ENCODE measurements at regions not wholly inside any gene's neighbourhood (a gene's known extent, or its start where the extent isn't known, plus 50 kb on each side); places are given as distances from the start of the nearest gene placed in this dataset.
"Not testable (repeated sequence)": the region's sequence is repeated elsewhere in the genome, so short reads cannot be mapped to it uniquely, and the experiment has no call there.

DNA sequence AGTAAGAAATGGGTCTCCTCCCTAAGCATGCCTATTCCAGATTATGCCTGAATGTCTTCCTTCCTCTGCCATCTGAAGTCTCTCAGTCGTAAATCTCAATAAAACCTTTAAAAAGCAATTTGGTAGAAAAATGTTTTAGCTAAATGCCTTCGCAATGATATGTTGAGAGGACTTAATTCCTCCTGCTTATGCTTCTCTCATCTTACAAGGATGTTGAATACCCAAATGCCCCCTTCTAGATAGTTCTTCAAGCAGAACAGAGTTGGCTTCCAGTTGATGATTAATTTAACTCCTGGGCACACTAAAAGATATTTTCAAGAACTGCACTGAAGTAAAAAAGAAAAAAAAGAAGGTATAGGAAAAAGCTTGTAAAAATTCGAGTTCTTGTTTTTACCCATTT is 275.0 kb upstream of the SPTLC3 start:
- no peak for DNase-seq (ENCODE audit: low read depth in 2 of 2)

DNA sequence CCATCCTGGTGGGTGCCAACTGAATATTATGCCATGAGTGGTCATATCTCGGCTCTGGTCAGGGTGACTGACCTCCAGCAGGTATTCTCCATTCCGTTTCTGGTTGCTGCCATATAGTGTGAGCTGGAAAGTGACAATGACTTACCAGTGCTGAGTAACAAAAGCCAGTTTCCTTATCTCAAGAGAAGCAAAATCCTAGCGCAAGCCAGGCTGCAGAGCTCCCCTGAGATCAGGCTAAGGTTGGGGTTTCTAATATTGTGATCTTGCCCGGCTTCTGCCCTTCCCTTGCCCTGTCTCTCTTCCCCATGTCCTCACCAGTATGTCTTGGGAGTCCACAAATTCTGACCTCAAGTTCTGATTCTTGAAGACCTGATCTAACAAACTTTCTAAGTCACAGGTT is 271.3 kb upstream of the SPTLC3 start:
- no peak for DNase-seq (ENCODE audit: low read depth in 2 of 2)

DNA sequence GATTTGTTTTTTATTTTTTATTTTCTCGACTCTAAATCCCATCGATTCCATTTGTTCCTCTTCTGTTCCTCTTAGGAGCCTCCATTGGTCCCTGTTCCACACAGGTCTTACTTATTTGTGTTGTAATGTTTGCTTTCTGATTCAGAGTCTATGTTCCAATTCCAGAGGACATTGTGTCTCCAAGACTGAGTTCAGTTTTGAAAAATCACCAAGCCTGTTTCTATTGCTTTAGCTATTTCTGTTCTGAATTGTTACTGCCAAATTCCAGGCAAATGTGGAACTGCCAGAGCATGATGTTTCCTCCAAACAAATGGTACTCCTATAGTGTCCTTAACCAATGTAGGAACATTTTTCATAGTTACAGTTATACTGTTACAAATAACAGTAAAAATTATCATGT is 270.9 kb upstream of the SPTLC3 start:
- no peak for DNase-seq (ENCODE audit: low read depth in 2 of 2)

DNA sequence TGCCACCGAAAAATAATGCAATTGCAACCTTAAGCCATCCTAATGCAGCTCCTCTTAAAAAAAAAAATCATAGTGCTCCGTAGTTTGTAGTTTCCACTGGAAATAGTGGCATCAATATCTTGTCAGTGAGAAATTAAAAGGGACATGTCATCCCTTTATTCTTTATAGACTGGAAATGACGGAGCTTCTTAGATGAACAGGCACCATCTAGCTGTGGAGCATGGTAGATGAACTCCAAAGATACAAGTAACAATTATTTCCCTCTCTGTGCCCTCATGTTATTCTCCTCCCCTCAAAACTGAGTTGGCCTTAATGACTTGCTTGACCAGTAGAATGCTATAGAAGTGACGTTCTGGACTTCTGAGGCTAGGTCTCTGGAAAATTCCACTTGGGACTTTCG is 268.1 kb upstream of the SPTLC3 start:
- no peak for DNase-seq (ENCODE audit: low read depth in 2 of 2)

DNA sequence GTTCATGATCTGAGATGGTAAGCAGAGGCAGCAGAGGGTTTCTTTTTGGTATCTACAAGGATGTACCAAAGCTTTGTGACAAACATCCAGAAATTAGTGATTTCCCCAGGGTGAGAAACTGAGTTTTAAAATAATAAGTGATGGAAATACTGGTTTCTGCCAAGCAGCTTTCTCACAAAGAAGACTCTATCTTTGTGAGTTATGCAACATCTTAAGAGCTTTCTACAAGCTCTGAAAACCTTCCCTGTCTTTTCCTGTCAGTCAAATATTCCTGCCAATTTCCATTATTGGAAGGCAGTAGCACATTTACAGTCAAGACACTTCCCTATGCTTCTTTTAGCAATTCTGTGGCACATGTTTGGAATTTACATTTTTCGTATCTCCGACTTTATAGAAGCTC is 264.7 kb upstream of the SPTLC3 start:
- no peak for DNase-seq (ENCODE audit: low read depth in 2 of 2)

DNA sequence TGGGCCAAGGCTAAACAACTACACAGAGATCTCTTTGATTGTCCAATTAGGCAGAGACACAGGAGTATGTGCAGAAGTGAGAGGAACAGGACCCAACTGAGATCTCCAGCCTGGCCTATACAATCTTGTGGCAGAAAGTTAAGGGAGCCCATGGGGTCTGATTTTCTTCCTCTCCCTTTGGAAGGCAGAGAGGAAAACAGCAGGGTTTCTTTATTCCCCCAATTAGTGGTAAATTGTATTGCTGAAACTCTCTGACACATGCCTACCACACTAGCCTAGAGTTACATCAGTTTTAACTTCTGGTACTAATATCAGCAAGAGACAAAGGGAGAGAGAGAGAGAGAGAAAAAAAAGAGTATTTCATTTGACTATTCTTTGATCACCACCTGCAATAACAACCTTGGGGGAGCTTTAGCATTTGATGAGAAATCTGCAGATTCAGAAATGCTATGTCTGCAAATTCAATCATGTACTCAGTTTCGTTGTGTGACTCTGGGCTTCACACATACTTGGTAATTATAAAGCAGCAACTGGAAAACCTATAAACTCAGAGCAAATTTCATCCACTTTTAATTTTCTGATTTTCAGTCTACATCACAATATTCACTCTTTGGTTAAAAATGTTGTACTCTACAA is 260.3 kb upstream of the SPTLC3 start:
- DNase-seq (ENCODE audit: low read depth in 2 of 2): no peak

DNA sequence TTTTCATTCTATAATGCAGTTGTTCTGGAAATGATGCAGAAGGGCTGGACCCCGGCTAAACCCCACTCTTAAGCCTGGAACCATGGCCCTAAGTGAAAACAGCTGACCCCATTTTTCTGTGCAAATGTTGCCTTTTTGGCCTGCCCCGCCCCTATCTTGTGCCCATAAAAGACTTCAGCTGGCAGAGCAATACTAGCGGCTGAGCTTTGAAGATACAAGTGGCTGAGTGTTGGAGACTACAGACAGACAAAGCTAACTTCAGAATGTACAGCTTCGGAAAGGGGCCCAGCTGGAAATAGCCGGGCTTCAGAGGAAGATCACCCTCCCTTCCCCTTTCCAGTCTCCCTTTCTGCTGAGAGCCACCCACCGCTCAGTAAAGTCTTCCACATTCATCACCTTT is 258.6 kb upstream of the SPTLC3 start:
- no peak for DNase-seq (ENCODE audit: low read depth in 2 of 2)

DNA sequence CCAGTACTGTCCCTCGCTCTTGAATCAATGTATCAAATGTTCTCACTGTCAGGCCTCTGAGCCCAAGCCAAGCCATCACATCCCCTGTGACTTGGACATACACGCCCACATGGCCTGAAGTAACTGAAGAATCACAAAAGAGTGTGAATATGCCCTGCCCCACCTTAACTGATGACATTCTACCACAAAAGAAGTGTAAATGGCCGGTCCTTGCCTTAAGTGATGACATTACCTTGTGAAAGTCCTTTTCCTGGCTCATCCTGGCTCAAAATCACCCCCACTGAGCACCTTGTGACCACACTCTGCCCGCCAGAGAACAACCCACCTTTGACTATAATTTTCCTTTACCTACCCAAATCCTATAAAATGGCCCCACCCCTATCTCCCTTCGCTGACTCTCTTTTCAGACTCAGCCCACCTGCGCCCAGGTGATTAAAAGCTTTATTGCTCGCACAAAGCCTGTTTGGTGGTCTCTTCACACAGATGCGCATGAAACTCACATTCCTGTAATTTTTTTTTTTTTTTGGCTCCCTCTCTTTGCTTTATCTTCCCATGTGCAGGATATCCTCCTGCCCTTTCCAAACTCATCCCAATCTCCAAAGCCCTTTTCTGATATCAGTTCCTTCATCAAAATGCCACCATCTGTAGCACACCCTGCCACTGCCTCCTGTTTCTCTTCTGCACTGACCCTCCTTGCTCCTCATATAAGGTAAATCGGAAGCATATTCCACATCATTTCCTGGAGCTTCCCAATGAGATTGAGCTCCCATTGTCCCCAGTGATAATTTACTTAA is 255.7 kb upstream of the SPTLC3 start:
- not testable (repeated sequence) for DNase-seq (ENCODE audit: low read depth in 2 of 2)

DNA sequence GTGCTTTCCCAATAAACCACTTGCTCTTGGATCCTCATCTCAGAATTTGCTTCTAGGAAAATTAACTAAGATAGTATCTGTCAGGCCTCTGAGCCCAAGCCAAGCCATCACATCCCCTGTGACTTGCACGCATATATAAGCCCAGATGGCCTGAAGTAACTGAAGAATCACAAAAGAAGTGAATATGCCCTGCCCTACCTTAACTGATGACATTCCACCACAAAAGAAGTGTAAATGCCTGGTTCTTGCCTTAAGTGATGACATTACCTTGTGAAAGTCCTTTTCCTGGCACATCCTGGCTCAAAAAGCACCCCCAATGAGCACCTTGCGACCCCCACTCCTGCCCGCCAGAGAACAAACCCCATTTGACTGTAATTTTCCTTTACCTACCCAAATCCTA is 255.0 kb upstream of the SPTLC3 start:
- not testable (repeated sequence) for DNase-seq (ENCODE audit: low read depth in 2 of 2)

DNA sequence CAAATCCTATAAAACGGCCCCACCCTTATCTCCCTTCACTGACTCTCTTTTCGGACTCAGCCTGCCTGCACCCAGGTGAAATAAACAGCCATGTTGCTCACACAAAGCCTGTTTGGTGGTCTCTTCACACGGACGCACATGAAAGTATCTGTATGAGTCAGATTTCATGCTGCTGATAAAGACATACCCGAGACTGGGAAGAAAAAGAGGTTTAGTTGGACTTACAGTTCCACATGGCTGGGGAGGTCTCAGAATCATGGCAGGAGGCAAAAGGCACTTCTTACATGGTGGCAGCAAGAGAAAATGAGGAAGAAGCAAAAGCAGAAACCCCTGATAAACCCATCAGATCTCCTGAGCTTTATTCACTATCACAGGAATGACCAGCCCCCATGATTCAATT is 249.3 kb upstream of the SPTLC3 start:
- DNase-seq (ENCODE audit: low read depth in 2 of 2): not testable (repeated sequence)

DNA sequence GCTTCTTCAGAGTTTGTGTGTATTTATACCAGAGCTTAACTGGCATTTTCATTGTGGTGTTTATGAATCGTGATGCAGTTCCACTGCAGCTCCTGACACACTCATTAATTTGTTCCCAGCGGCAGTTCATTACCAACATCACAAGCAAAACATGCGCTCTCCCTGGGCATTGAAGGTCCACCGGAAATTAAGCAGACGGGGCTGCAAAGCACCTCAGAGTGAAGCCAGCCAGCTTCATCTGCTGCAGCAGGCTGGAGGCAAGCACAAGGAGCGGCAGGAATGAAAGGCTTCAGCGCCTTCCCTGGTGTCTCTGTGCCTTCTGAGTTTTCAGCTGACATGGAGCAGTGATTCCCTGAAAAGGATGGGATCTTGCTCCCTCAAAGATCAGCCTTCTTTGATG is 246.0 kb upstream of the SPTLC3 start:
- no peak for DNase-seq (ENCODE audit: low read depth in 2 of 2)

DNA sequence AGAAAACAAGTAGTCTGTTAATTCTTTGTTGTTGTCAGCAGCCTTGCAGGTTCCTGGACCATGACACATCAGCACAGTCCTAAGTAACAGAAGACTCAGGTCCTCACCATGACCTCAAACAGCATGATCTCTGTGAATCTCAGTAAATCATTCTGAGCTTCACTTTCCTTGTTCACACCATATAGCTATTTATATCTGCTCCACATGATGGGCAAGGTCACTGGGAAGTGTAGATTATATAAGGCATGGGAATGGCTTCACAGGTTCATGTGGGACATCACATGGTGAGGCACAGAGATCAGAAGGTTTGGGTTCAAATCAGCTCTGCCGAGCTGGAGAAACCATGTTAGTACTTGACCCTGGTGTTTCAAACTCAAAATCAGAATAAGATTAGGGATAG is 245.4 kb upstream of the SPTLC3 start:
- DNase-seq (ENCODE audit: low read depth in 2 of 2): no peak

DNA sequence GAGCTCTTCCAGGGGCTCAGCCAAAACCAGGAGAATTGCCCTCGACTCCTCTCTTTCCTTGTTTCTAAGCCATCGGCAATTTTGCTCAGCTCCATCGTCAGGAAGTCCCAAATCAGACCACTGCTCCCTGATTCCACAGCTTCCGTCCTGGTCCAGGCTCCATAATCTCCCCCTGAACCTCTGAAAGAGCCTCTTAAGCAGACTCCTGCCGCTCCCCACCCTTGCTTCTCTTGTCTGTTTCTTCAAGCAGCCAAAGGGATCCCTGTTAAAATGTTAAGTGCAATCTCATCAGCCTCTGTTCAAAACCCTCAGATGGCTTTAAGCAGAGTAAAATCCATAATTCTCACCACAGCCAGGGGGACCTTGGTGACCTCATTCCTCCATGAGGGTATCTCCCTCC is 244.7 kb upstream of the SPTLC3 start:
- DNase-seq (ENCODE audit: low read depth in 2 of 2): no peak

DNA sequence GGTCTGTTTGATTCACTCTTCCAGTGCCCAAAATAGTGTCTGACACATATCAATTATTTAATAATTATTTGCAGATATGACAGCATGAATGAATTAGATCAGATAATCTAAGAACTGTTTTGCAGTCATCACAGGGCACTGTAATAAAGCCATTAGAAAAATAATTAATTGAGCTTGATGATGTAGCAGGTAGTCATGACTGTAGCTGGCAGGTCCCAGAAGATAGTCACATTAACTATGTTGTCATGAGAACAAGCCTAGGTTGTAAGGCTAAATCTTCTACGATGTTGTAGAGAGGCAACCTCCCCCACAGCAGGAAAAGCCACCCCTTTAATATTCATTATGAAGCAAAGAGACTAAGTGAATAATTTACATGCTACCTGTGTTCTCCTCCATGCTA is 243.9 kb upstream of the SPTLC3 start:
- no peak for DNase-seq (ENCODE audit: low read depth in 2 of 2)

DNA sequence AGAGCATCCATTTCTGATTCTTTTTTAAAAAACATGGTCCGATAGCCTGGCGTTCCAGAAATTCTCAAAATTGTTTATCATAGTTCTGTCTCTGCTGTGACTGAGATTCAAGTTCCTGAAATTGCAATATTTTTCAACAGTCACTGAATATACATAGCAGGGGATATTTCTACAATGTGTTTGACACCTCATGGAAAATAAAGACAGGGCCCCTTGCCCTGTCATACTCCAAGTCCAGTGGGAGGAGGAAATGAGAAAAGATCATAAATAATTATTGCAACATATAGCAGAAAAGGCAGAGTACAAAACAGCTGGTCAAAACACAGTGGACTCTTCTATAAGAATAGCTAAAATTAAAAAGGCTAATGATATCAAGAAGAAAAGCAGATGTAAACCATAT is 234.8 kb upstream of the SPTLC3 start:
- no peak for DNase-seq (ENCODE audit: low read depth in 2 of 2)

DNA sequence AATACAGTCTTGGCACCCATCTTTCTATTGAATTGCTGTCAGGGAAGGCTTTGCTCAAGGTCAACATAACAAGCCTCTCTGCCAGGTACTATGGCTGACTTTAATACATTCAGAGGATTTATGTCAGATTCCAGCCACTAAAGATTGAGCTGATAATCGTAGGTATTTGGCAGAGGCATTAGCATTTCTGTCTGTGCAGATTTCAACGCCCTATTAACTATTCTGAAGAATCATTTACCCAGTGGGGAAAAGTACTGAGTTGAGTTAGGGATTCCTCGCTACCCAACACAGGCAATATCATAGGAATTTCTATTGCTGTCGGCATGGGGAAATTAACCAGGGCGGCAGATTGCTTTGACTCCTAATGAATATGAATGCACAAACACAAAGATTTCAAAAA is 233.7 kb upstream of the SPTLC3 start:
- no peak for DNase-seq (ENCODE audit: low read depth in 2 of 2)

DNA sequence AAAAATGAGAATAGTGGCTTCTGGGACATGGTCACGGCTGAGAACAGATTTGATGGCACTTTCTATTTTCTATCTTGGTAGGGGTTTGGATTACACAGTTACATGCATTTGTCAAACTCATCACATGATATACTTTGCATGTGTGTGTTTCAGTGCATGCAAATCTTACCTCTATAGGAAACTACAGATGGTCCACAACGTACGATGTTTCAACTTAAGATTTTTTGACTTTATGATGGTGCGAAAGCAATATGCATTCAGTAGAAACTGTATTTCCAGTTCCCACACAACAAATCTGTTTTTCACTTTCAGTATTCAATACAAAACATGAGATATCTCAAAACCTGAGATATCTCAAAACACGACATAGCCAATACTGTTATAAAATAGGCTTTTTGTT is 231.8 kb upstream of the SPTLC3 start:
- DNase-seq (ENCODE audit: low read depth in 2 of 2): no peak

DNA sequence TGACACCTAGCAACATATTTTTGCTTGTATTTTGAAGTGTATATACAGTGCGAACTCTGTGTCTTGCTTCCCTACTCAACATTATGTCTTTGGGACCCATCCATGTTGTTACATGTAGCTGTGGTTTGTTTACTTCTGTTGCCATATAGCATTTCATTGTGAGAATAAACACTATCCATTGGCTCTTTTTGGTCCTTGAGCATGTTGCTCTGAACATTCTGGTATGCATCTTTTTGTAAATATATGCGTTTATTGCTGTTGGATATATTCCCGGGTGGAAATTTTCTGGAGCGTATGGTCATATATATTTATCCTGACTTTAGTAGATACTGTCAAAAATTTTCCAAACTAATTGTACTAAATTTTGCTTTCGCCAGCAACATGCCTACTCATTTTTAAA is 222.5 kb upstream of the SPTLC3 start:
- DNase-seq (ENCODE audit: low read depth in 2 of 2): no peak

DNA sequence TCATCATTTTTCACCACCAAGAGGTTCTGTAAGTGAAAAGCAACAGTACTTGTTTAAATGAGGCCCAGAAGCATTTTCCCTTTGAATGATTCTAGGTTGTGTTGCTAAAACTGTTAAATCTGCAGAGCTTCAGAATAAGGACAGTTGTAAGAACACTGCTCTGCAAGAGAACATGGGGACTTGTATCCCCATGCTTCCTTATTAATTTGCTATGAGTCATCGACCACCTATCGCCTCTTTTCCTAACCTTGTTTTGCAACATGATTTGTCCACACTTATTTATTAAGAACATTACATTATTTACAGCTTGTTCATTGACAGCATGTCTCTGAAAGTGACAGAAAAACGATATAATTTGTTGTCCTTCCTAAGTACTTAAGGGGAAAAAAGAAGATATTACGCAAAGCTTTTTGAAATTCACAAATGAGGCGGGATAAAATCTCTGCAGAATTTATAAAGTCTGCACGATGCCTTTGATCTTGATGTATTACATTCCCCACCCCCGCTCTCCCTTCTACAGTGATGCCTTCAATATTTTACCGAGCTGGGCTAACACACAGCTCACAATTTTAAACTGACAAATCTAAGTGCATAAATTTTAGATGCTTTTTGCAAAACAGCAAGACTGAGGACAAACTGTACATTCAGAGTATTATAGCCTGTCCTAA is 220.0 kb upstream of the SPTLC3 start:
- DNase-seq (ENCODE audit: low read depth in 2 of 2): no peak

DNA sequence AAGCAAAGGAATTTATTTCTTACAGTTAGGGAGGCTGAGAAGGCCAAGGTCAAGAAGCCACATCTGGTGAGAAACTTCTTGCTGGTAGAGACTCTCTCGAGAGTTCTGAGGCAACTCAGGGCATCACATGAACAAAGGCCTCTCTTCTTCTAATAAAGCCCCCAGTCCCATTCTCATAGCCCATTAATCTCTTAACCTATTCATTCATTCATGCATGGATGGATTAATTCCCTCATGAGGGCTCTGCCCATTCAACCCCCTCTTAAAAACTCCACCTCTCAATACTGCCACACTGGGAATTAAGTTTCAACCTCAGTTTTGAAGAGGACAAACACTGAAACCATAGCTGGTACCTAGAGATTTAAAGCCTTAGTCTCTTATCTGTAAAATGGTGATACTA is 217.9 kb upstream of the SPTLC3 start:
- no peak for DNase-seq (ENCODE audit: low read depth in 2 of 2)

DNA sequence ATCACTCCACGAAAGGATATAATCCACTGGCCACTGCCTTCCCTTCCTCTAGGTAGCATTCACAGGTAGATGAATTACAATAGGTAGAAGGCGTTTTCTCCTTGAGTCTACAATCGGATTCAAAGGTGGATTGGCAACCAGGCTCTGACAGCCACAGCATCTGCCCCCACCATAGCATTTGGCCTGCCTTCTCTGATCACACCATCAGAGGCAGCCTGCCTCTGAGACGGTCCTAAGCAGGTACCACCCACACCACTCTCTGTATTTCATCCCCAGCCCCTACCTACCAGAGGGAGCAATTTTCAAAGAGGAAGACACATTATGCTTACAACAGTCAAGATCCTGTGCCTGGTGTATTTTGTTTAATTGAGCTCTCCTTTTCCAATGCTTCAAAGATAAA is 210.5 kb upstream of the SPTLC3 start:
- no peak for DNase-seq (ENCODE audit: low read depth in 2 of 2)

DNA sequence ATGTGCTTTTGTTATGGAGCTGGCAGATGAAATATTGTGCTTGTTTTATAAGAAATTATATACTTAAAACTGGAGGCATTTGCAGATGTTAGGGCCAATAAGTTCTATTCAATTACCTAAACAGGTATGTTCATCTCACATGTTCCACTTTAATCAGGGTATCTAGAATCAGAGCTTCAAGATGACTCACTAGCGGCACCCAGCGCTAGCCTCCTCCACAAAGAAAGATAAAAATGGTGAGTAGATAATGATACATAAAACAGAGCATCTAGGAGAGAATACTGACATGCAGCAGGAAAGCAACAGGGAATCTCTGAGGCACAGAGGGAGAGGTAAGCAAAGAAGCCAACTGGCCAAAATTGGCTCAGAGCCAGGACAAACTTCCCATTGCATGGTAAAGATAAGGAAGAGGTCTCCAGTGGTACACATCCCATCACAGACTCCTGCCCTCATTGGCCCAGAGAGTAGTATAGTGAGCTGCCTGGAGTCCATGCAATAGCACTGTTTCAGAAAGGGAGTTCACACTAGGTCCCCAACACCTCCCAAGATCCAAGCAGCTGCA is 200.7 kb upstream of the SPTLC3 start:
- no peak for DNase-seq (ENCODE audit: low read depth in 2 of 2)

DNA sequence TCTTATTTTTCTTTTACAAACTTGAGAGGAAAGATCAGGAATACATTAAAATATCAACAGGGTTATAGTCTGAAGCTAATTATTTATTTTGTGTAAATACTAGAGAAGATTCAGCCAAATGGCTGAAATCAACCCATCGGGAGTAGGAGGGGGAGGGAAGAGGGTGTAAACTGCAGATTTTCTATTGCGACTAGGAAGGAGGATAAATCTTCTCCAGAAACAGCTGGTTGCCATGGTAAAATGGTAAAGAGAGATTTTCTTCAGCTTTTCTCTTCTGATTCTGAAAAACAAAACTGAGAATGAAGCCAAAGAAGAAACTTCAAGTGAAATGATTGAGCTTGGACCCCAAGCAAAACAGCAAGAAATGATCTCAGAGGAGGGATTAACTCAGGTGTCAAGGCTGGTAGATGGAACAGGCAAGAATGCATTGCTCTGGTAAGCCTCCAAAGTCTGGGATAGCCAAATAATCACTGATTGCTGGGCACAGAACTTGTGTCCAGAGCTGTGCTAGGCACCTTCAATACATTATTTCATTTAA is 193.5 kb upstream of the SPTLC3 start:
- no peak for DNase-seq (ENCODE audit: low read depth in 2 of 2)
